ENCODE measurements at regions not wholly inside any gene's neighbourhood (a gene's known extent, or its start where the extent isn't known, plus 50 kb on each side); places are given as distances from the start of the nearest gene placed in this dataset.

- no peaks in the 10 kb centered on the region for H3K9me3 ChIP-seq (ENCODE audit: control insufficient read depth, low read depth, low read length)
- FAIRE-seq (no peak), DNase-seq (ENCODE audit: low read depth, low spot score) (no peak)
- H3K27me3 ChIP-seq (ENCODE audit: control insufficient read depth, extremely low read depth, insufficient read depth, low read length) = no peaks in the 10 kb centered on the region
- H3K36me3 ChIP-seq (ENCODE audit: control insufficient read depth in 2 of 2, extremely low read depth in 1 of 2, insufficient read depth in 2 of 2, low read length in 2 of 2) = no peaks in the 10 kb centered on the region
- H2AFZ ChIP-seq (ENCODE audit: control insufficient read depth, low read length) = no peak overlapping the region
- TF ChIP-seq CTCF (optimal IDR thresholded peaks at IDR 0.05 in 1 of 3, IDR thresholded peaks at IDR 0.05 in 1 of 3, conservative IDR thresholded peaks at IDR 0.05 in 1 of 3; ENCODE audit: extremely low read depth in 1 of 3, insufficient read depth in 2 of 3, low read length in 3 of 3) = no peak
- no peak for TF ChIP-seq EZH2 (IDR thresholded peaks at IDR 0.05; ENCODE audit: low read length)
- no peak overlapping the region for H3K4me3 ChIP-seq (ENCODE audit: control insufficient read depth in 2 of 3, extremely low read depth in 1 of 3, insufficient read depth in 2 of 3, low read depth in 1 of 3, low read length in 3 of 3)
- no peaks in the 10 kb centered on the region for H4K20me1 ChIP-seq (ENCODE audit: control insufficient read depth, extremely low read depth, insufficient read depth, low read length)
- no peak overlapping the region for H3K9ac ChIP-seq (ENCODE audit: control insufficient read depth, extremely low read depth, insufficient read depth, low read length)
- H3K4me2 ChIP-seq (ENCODE audit: control insufficient read depth, extremely low read depth, insufficient read depth, low read depth, low read length) = no peak overlapping the region
- no peaks in the 10 kb centered on the region for H3K79me2 ChIP-seq (ENCODE audit: control insufficient read depth, insufficient read depth, low read length)
- H3K4me1 ChIP-seq (ENCODE audit: control insufficient read depth, extremely low read depth, insufficient read depth, low read length) = no peaks in the 10 kb centered on the region
- dilution Hi-C loops (cut with MboI; ENCODE audit: extremely low pct_ligation_motif_present, low sequenced_read_pairs) = no loop called here
- no peaks in the 10 kb centered on the region for H3K9me1 ChIP-seq (ENCODE audit: control insufficient read depth, extremely low read depth, insufficient read depth, low read length)
- H3K27ac ChIP-seq (ENCODE audit: control insufficient read depth, insufficient read depth, low read length) = no peak overlapping the region
Measured at GRCh38 chr18:72119082-72119481, 425.1 kb downstream of the CBLN2 start.

- dilution Hi-C loops (cut with MboI; ENCODE audit: extremely low pct_ligation_motif_present, low sequenced_read_pairs) = no loop called here
- Histone ChIP-seq H3K4me2 (ENCODE audit: control insufficient read depth, extremely low read depth, insufficient read depth, low read depth, low read length) (no peak overlapping the region), H3K27ac (ENCODE audit: control insufficient read depth, insufficient read depth, low read length) (no peak overlapping the region), H3K4me3 (ENCODE audit: control insufficient read depth in 2 of 3, extremely low read depth in 1 of 3, insufficient read depth in 2 of 3, low read depth in 1 of 3, low read length in 3 of 3) (no peak overlapping the region), H3K9me3 (ENCODE audit: control insufficient read depth, low read depth, low read length) (peaks cover 2% of the 10 kb centered on the region), H3K4me1 (ENCODE audit: control insufficient read depth, extremely low read depth, insufficient read depth, low read length) (no peaks in the 10 kb centered on the region), H3K9ac (ENCODE audit: control insufficient read depth, extremely low read depth, insufficient read depth, low read length) (no peak overlapping the region), H2AFZ (ENCODE audit: control insufficient read depth, low read length) (no peak overlapping the region), H3K36me3 (ENCODE audit: control insufficient read depth in 2 of 2, extremely low read depth in 1 of 2, insufficient read depth in 2 of 2, low read length in 2 of 2) (no peaks in the 10 kb centered on the region), H3K9me1 (ENCODE audit: control insufficient read depth, extremely low read depth, insufficient read depth, low read length) (no peaks in the 10 kb centered on the region), H3K79me2 (ENCODE audit: control insufficient read depth, insufficient read depth, low read length) (no peaks in the 10 kb centered on the region), H3K27me3 (ENCODE audit: control insufficient read depth, extremely low read depth, insufficient read depth, low read length) (no peaks in the 10 kb centered on the region), H4K20me1 (ENCODE audit: control insufficient read depth, extremely low read depth, insufficient read depth, low read length) (no peaks in the 10 kb centered on the region)
- no peak for FAIRE-seq
- DNase-seq (ENCODE audit: low read depth, low spot score) = no peak
- no peak for TF ChIP-seq CTCF (optimal IDR thresholded peaks at IDR 0.05 in 1 of 3, IDR thresholded peaks at IDR 0.05 in 1 of 3, conservative IDR thresholded peaks at IDR 0.05 in 1 of 3; ENCODE audit: extremely low read depth in 1 of 3, insufficient read depth in 2 of 3, low read length in 3 of 3)
Measured at GRCh38 chr18:72114801-72115594, 429.1 kb downstream of the CBLN2 start.
